ENCODE measurements at regions not wholly inside any gene's neighbourhood (a gene's known extent, or its start where the extent isn't known, plus 50 kb on each side); places are given as distances from the start of the nearest gene placed in this dataset.

GRCh38 chr10:130430291-130430690 lies 294.1 kb downstream of the GLRX3 start:
- no peak for TF ChIP-seq CTCF (IDR thresholded peaks at IDR 0.05; ENCODE audit: insufficient read depth, low read length)
- no peak for TF ChIP-seq REST (IDR thresholded peaks at IDR 0.05; ENCODE audit: insufficient replicate concordance, low read depth)
- no peak for TF ChIP-seq POLR2AphosphoS5 (IDR thresholded peaks at IDR 0.05; ENCODE audit: low read depth)
- TF ChIP-seq SPI1 (IDR thresholded peaks at IDR 0.05; ENCODE audit: borderline replicate concordance, low read depth), result no peak
- no peak for TF ChIP-seq GABPA (IDR thresholded peaks at IDR 0.05; ENCODE audit: low read depth)
